HCEC 1CT (cell line): ENCODE measurements at regions not wholly inside any gene's neighbourhood (a gene's known extent, or its start where the extent isn't known, plus 50 kb on each side); places are given as distances from the start of the nearest gene placed in this dataset.
"Not testable (repeated sequence)": the region's sequence is repeated elsewhere in the genome, so short reads cannot be mapped to it uniquely, and the experiment has no call there.

Experiments used
- DNase-seq: peaks from one replicate; pipeline ENCODE4 v3.0.0-alpha.2; 2017

DNA sequence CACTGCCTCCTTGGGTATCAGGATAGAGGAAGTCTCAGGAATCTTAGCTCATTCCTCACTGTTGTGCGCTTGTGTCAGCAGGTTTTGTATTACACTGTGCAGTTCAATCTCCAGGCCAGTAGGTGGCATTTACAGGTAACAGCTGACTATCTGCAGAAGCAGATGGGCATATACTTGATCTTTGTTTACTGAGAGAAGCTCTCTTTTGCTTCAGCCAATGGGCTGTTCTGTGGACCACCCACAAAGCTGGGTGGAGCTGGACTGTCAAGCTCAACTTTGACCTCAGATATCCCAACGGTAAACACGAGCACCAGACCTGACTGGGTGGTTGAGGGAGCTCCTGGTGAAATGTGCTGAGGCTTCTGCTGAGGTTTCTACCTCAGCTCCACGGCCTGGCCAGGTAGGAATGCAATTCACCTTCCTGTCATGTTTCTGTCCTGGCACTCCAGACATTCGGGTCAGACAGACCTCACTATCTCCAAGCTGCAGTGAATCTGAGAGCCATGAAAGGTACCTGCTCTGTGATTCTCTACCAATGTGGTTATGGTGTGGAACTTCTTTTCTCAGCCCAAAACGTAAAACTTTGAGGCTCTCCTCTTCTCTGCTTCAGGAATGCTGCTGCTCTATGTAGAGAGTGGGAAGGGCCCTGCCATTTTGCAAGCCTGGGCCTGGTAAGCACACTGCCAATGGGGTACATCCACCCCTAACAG lies 167.9 kb upstream of the ACTBL2 start:
- DNase-seq, result peak; percentile 70

DNA sequence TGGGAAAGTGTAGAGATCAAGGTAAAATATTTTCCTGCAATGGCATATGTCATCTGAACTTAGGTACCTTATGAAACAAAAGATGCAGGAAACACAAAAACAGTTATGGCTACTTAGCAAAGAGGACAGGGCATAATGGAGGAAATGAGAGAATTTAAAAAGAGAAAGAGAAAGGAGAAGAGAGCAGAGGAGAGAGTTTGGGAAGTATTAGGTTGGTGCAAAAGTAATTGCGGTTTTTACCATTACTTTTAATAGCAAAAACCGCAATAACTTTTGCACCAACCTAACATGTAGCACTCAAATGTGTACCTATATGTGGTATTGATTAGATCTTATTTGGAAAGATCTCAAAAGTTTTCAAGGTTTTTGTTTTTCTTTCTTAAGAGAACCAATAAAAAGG lies 160.1 kb upstream of the ACTBL2 start:
- no peak for DNase-seq

DNA sequence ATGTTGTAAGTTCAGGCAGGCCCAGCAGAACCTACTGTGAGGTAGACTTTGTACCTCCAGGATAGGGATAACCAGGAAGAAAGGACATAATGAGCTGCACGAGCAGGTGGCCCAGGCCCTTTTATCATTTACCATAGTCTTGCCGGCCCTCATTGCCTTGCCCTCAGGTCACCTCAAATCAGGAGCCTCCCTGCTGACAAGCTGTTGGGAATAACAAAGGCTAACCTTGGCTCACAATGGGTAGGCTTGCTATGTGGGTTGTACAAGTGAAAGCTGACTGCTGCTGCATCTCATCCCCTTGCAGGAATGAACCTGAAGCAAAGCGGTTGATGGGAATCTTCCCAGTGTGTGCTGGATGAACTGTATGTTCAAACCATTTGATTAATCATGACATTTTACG lies 159.5 kb upstream of the ACTBL2 start:
- no peak for DNase-seq

DNA sequence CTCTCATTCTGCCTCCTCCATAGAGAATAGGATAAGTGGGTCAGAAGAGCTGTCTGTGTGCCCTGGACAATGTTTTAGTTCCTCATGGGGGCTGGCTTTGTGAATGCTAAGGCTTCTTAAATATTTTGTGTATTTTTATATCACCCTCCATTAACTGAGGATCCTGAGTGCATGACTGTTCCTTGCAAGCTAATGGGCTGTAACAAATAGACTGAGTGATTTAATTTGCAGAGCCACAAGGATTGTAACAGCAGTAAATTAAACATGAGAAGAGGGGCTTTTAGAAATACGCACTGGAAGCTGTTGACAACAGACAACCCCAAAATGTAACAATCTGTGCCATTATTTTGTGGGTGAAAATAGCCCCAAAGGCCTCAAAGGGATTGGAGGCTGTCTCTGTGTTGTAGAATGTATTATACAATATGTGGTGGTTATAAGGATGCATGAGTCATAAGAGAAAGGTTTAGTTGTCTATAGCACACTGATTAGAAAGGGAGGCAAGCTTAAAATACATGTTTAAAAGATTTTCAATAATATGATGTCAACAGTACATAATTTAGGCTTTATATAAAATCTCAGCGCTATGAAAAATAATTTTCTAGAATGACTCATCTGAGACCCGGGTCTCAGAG lies 152.7 kb upstream of the ACTBL2 start:
- no peak for DNase-seq

DNA sequence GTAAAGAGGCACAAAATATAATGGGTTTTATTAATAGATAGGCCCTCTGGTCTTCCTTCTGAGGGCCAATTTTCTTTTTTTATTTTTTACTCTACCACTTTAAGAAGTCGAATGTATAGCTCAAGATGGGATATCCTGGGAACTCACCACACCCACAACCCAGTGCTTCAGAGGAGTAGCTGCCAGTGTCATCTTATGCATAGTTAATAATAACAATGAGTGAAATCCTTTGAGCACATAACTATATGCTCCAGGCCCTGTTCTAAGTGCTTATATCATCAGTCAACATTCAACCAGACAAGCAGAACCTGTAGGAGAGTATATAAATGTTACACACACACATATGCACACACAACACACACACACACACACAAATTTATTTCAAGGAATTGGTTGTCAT lies 150.3 kb upstream of the ACTBL2 start:
- no peak for DNase-seq

DNA sequence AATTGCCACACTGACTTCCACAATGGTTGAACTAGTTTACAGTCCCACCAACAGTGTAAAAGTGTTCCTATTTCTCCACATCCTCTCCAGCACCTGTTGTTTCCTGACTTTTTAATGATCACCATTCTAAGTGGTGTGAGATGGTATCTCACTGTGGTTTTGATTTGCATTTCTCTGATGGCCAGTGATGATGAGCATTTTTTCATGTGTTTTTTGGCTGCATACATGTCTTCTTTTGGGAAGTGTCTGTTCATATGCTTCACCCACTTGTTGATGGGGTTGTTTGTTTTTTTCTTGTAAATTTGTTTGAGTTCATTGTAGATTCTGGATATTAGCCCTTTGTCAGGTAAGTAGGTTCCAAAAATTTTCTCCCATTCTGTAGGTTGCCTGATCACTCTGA lies 148.5 kb upstream of the ACTBL2 start:
- DNase-seq, result not testable (repeated sequence)

DNA sequence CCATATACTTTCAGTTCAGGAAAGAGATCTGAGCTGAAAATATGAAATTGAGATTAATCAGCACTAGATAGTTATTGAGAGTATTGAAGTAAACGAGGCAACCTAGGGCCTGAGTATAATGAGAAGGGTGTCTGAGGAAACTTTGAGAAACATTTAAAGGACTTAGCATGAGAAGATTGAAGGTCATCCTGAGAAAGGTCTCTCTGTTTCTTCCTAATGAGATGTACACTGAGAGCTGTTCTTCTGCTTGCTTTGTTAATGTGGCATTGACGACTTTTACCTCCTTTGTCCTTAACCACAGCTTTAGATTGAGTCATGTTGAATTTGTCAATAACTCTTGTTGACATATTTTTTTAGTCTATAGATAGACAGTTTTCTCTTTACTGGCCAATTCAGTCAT lies 145.1 kb upstream of the ACTBL2 start:
- no peak for DNase-seq

DNA sequence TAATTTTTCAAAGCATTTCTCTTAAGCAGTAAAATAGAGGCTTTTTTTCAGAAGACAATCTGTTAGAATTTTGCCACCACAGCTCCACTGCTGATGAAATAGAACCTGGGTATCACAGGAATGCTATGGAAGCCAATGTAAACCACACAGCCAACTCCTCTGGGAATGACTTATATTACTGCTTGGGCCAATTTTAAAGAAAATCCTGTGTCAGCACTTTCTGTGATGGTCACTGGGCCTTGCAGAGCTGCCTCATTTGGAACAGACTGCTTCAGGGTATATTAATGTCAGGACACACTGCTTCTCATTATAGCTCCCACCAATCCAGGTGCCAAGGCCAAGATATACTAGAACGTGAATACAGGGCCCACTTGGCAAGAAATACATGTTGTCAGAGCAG lies 144.1 kb upstream of the ACTBL2 start:
- DNase-seq, result no peak

DNA sequence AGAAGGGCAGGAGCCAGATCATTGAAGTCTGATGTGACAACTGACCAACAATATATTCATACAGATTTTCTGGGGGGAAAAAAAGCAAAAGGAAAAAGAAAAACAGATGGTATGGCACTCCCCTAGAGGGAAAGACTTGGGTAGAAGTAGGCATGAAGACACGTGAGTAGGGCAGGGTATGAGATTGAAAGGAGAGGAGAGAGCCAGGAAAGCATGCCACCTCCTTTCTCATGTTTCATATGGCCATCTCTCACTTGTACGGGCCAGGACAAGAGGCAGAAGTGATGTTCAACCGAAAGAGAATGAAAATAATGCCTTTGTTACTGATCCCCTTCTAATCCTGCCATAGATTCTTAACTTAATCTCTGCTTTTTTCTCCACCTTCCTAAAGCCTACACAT lies 139.0 kb upstream of the ACTBL2 start:
- no peak for DNase-seq

DNA sequence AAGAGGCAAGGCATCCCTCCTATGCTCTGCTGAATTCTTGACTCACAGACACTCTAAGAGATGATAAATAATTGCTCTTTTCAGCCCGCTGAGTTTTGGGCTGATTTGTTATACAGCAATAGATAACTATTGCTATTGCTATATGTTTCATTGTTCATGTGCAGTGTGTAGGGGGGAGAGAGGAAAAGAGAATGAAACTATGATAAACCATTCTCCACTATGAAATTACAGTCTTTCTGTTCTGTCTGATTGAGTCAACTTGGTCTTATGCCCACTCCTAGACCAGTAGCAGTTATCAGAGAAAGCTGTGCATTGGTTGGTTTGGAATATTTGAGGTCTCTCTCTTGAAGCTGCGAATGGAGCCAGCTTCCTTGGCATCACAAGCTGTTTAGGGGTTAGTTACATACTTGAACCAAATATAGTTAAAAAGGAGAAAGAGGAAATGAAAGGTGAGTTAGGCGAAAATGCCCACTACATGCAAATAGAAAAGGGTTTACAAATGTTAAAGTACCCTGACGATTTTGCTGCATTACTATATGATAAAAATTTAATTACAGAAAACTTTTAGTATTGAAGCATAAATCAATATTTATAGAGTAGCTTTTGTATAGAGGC lies 136.3 kb upstream of the ACTBL2 start:
- no peak for DNase-seq

DNA sequence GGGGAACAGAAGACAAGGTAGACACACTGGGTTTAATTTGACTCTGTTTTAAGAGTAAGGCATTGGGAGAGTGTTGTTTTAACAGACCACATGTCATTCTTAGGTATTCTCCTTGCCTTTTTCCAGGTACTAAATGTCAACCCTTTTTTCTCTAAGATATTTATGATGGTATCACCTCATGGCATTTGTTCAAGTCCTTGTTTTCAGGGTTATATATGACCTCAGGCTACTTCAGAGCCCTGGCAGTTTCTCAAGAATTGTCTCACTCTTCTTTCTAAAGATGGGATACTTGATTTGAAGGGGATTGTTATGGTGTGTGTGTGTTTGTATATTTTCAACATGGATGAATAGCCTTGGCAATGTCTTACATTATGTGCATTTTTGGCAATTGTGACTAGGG lies 131.1 kb upstream of the ACTBL2 start:
- no peak for DNase-seq

GRCh38 chr5:57611177-57611576 lies 128.6 kb upstream of the ACTBL2 start:
- DNase-seq, result no peak

- DNase-seq, result no peak
These were observed 125.9 kb upstream of the ACTBL2 start for GRCh38 chr5:57608542-57608941.

DNA sequence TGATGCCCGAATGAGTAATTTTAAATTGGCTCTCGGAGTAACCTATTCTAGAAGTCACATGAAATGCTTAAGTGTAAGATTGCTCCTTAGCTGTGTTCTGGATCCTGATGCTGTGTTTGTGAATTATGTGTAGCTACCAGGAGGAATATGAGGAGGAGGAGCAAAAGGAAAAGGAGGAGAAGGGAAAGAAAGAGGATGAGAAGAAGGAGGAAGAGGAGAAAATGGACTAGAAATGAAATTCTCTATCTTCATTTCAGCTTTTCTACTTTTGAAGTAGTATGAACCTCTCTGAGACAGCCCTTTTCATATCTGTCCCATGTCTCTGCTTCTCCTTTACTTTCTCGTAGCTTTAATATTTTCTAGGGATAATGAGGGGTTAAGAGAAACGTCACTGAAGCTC lies 119.4 kb upstream of the ACTBL2 start:
- no peak for DNase-seq

DNA sequence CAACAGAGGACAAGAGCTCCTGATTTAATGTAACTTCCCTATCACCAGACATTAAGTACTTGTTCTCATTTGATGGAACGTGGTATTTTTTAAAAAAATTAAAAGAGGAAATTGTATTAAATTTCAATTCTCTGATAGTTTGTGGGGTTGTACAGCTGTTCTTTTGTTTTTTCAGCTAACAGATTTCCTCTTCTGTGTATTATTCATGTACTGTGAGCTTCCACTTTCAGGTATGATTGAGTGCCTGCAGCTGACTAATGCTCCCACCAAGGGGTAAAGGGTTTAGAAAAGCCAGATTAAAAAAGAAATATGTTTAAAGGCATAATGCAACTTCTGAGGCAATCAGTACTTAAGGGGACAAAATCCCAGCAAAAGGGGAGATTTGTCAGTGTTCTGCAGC lies 117.7 kb upstream of the ACTBL2 start:
- no peak for DNase-seq

DNA sequence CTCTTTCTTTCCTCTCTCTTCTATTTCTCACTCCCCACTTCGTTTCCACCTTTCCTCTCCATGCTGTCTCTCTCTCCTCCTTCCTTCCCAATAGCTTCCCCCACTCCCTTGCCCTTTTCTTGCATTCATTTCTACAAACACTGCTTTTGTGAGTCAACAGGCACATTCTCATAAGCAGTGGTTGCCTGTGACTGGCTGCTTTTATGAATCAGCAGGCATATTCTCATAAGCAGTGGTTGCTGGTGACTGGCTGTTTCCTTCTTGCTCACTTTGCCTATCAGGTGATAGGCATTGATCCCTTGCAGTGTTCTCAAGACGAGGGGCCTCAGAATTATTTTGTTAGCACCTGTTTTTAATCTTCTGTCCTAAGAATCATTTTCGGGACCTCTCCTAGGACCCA lies 116.1 kb upstream of the ACTBL2 start:
- DNase-seq, result peak; percentile 37

DNA sequence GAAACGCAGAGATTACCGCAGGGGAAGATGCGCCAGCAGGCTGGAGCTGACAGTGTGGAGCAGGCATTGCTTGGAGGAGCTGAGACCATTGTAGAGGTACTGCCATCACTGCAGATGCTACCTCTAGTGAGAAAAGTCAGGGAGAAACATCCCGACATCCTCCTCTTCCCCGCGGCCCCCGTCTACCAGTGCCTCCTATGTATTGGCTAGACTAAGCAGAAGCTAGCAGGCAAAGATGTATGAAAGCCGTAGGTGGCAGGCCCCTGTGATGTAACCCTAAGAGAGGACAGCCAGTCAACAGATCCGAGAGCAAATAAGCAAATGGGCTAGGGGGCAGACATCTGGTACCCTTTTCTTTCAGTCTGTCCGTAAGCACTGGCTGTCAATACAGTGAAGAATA lies 115.5 kb upstream of the ACTBL2 start:
- DNase-seq, result no peak

DNA sequence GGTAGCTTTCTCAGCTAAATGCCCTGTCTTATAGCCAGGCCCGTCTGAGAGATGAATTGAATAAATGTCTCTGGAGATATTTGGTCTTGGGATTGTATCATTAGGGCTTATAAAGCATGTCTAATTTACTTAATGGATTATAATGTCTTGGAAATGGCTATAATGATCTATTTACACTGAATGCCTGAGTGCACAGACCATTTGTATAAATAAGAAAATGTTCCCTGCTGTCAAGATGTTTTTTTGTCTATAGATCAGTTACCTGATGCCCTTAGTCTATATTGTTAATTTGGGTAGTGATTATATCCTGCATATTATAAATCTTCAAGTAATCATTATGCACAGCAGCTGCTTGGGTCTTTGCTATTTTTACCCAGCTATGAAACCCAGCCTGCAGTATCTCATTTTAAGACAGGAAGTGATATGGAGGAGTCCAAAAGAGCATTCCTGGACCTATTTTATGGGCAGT lies 112.9 kb upstream of the ACTBL2 start:
- no peak for DNase-seq

DNA sequence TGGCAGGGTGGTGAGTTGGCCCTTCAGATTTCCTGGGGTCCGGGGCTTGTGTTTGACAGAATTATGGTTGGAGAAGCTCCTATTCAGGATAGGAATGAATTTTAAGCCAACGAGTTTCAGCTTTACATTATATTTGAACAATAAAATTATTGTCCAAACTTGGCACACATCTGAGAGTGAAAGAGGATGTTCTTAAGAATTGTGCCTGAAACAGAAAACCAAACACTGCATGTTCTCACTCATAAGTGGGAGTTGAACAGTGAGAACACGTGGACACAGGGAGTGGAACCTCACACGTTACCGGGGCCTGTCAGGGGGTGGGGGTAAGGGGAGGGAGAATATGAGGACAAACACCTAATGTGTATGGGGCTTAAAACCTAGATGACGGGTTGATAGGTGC lies 111.8 kb upstream of the ACTBL2 start:
- no peak for DNase-seq

- DNase-seq, result no peak
These were observed 109.6 kb upstream of the ACTBL2 start for GRCh38 chr5:57592236-57592635.

DNA sequence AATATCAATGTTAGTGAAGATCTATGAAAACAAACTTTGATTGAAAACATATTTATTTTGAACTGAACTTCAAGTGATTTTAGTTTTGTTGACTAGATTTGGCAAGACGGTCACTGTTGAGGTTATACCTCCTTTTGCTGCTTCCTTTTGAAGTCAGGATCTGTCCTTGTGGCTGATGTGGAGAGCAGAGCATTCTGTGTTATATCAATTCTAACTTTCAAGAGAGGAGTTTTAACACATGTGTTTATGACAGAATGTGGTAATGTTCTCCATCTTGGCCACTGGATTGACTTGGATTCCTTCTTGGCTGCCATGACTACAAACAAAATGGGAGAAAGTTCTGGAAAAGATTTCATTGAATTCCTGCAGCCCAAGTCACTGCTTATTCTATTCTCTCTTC lies 104.0 kb upstream of the ACTBL2 start:
- DNase-seq, result no peak

GRCh38 chr5:57582578-57583070 lies 100.0 kb upstream of the ACTBL2 start:
- no peak for DNase-seq

DNA sequence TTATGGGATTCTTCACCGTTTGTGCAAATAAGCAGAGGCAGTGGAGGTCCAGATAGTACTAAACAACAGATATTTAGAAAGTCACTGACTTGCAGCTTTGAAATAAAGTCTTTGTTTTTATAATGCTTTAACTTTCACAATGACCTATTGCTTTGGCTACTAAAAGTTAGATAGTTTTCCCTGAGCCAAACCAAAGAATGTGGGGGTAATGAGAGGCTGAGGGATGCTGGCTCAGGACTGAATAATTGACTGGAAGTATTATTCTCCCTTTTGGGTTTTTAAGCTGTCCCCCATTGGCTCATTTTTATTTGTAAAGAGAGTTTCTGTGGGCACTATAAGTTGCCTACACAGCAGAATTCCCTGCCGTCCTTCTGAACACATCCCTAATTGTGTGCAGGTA lies 99.2 kb upstream of the ACTBL2 start:
- no peak for DNase-seq

DNA sequence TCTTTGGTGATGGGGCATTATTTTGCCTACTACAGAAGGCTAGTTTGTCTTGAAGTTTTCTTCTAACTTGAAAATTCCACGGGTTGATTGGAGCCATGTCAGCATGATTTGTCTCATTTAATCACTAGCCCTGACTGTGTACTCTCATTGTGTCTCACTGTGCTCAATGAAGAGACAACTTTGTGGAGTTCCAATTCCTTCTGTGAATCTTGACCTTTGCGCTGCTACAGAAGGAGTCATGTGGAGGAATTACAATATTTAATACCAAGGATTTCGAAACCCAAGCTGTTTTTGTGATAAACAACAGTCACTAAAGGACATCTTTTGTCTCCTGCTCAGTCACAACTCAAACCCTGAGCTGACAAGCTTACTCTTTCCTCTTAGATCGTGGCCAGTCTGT lies 98.6 kb upstream of the ACTBL2 start:
- no peak for DNase-seq
